ENCODE measurements at regions not wholly inside any gene's neighbourhood (a gene's known extent, or its start where the extent isn't known, plus 50 kb on each side); places are given as distances from the start of the nearest gene placed in this dataset.

GRCh38 chr5:81901586-81901985 lies 70.2 kb upstream of the ATG10 start:
- H3K27ac ChIP-seq (ENCODE audit: insufficient read depth, low read length): no peak overlapping the region
- no peak overlapping the region for H3K9ac ChIP-seq (ENCODE audit: insufficient read depth, low read length)
- H3K4me2 ChIP-seq (ENCODE audit: extremely low read depth, insufficient read depth, low read length): no peak overlapping the region
- no peak for TF ChIP-seq EZH2 (IDR thresholded peaks at IDR 0.05; ENCODE audit: low read length, missing control alignments)
- TF ChIP-seq CTCF (conservative IDR thresholded peaks at IDR 0.05 in 1 of 2, IDR thresholded peaks at IDR 0.05 in 1 of 2; ENCODE audit: low read depth in 1 of 2, low read length in 2 of 2): no peak
- no peaks in the 10 kb centered on the region for H3K79me2 ChIP-seq (ENCODE audit: control insufficient read depth, insufficient read depth, low read length)
- no peaks in the 10 kb centered on the region for H3K27me3 ChIP-seq (ENCODE audit: control insufficient read depth, insufficient read depth, low read length)
- H3K9me3 ChIP-seq (ENCODE audit: control insufficient read depth, insufficient read depth, low read depth, low read length): no peaks in the 10 kb centered on the region
- H2AFZ ChIP-seq (ENCODE audit: low read length): no peak overlapping the region
- no peaks in the 10 kb centered on the region for H3K36me3 ChIP-seq (ENCODE audit: control insufficient read depth, insufficient read depth, low read length)
- H3K4me3 ChIP-seq (replicated peaks in 1 of 4; ENCODE audit: control extremely low read depth in 1 of 4, insufficient read depth in 1 of 4, low read depth in 3 of 4, low read length in 4 of 4): no peak overlapping the region
- no peaks in the 10 kb centered on the region for H4K20me1 ChIP-seq (ENCODE audit: control insufficient read depth, extremely low read depth, insufficient read depth, low read length)
- no peak for DNase-seq (ENCODE audit: low read depth in 2 of 2)
- no peaks in the 10 kb centered on the region for H3K4me1 ChIP-seq (ENCODE audit: control insufficient read depth, extremely low read depth, insufficient read depth, low read length)

GRCh38 chr5:81899123-81899522 lies 72.7 kb upstream of the ATG10 start:
- Histone ChIP-seq H4K20me1 (ENCODE audit: control insufficient read depth, extremely low read depth, insufficient read depth, low read length) (no peaks in the 10 kb centered on the region), H3K9me3 (ENCODE audit: control insufficient read depth, insufficient read depth, low read depth, low read length) (no peaks in the 10 kb centered on the region), H3K9ac (ENCODE audit: insufficient read depth, low read length) (no peak overlapping the region), H3K79me2 (ENCODE audit: control insufficient read depth, insufficient read depth, low read length) (no peaks in the 10 kb centered on the region), H3K4me1 (ENCODE audit: control insufficient read depth, extremely low read depth, insufficient read depth, low read length) (no peaks in the 10 kb centered on the region), H3K27me3 (ENCODE audit: control insufficient read depth, insufficient read depth, low read length) (no peaks in the 10 kb centered on the region), H3K36me3 (ENCODE audit: control insufficient read depth, insufficient read depth, low read length) (no peaks in the 10 kb centered on the region), H3K27ac (ENCODE audit: insufficient read depth, low read length) (no peak overlapping the region), H3K4me3 (replicated peaks in 1 of 4; ENCODE audit: control extremely low read depth in 1 of 4, insufficient read depth in 1 of 4, low read depth in 3 of 4, low read length in 4 of 4) (no peak overlapping the region), H2AFZ (ENCODE audit: low read length) (no peak overlapping the region), H3K4me2 (ENCODE audit: extremely low read depth, insufficient read depth, low read length) (no peak overlapping the region)
- no peak for TF ChIP-seq CTCF (conservative IDR thresholded peaks at IDR 0.05 in 1 of 2, IDR thresholded peaks at IDR 0.05 in 1 of 2; ENCODE audit: low read depth in 1 of 2, low read length in 2 of 2)
- TF ChIP-seq EZH2 (IDR thresholded peaks at IDR 0.05; ENCODE audit: low read length, missing control alignments): no peak
- no peak for DNase-seq (ENCODE audit: low read depth in 2 of 2)

DNA sequence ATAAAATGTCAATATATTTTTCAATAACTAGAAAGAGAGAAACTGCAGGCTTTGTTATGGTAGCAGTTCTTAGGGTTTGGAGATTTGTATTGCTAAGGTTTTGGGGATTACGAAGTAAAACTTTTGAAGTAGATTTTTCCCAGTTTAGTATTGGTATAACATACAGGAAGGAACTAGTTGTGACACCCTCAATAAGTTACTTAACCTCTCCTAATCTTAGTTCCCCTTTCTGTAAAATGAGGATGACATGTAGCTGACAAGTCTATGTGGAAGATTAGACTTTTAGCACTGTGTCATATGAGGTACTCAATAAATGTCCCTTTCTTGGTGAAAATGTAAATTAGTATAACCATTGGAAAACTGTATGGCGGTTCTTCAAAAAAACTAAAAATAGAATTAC lies 73.4 kb upstream of the ATG10 start:
- H3K79me2 ChIP-seq (ENCODE audit: control insufficient read depth, insufficient read depth, low read length): no peaks in the 10 kb centered on the region
- H3K9ac ChIP-seq (ENCODE audit: insufficient read depth, low read length): no peak overlapping the region
- no peaks in the 10 kb centered on the region for H3K36me3 ChIP-seq (ENCODE audit: control insufficient read depth, insufficient read depth, low read length)
- no peaks in the 10 kb centered on the region for H3K27me3 ChIP-seq (ENCODE audit: control insufficient read depth, insufficient read depth, low read length)
- no peaks in the 10 kb centered on the region for H3K9me3 ChIP-seq (ENCODE audit: control insufficient read depth, insufficient read depth, low read depth, low read length)
- TF ChIP-seq EZH2 (IDR thresholded peaks at IDR 0.05; ENCODE audit: low read length, missing control alignments) (no peak), CTCF (conservative IDR thresholded peaks at IDR 0.05 in 1 of 2, IDR thresholded peaks at IDR 0.05 in 1 of 2; ENCODE audit: low read depth in 1 of 2, low read length in 2 of 2) (no peak)
- no peaks in the 10 kb centered on the region for H3K4me1 ChIP-seq (ENCODE audit: control insufficient read depth, extremely low read depth, insufficient read depth, low read length)
- H2AFZ ChIP-seq (ENCODE audit: low read length): no peak overlapping the region
- H4K20me1 ChIP-seq (ENCODE audit: control insufficient read depth, extremely low read depth, insufficient read depth, low read length): no peaks in the 10 kb centered on the region
- H3K27ac ChIP-seq (ENCODE audit: insufficient read depth, low read length): no peak overlapping the region
- no peak for DNase-seq (ENCODE audit: low read depth in 2 of 2)
- no peak overlapping the region for H3K4me2 ChIP-seq (ENCODE audit: extremely low read depth, insufficient read depth, low read length)
- no peak overlapping the region for H3K4me3 ChIP-seq (replicated peaks in 1 of 4; ENCODE audit: control extremely low read depth in 1 of 4, insufficient read depth in 1 of 4, low read depth in 3 of 4, low read length in 4 of 4)
